Activated CD4-positive, alpha-beta T cell treated with anti-CD3 and anti-CD28 coated beads for 48 hours (primary cell): ENCODE measurements at regions not wholly inside any gene's neighbourhood (a gene's known extent, or its start where the extent isn't known, plus 50 kb on each side); places are given as distances from the start of the nearest gene placed in this dataset.
A peak's percentile ranks its signal among the peaks of the same experiment; 100 is the strongest.

Source experiments
- DNase-seq: peaks from one replicate; pipeline ENCODE4 v3.0.0-alpha.2; 2020

GRCh38 chr6:95364016-95364604 lies 213.2 kb upstream of the MANEA start:
- no peak for DNase-seq

GRCh38 chr6:95365454-95365853 lies 211.9 kb upstream of the MANEA start:
- no peak for DNase-seq

- no peak for DNase-seq
These were observed 210.9 kb upstream of the MANEA start for GRCh38 chr6:95366414-95366813.

GRCh38 chr6:95383878-95384277 lies 193.5 kb upstream of the MANEA start:
- DNase-seq: no peak

GRCh38 chr6:95384988-95385387 lies 192.3 kb upstream of the MANEA start:
- DNase-seq: no peak

GRCh38 chr6:95387845-95388244 lies 189.5 kb upstream of the MANEA start:
- DNase-seq: no peak

- no peak for DNase-seq
These were observed 172.6 kb upstream of the MANEA start for GRCh38 chr6:95404777-95405176.

GRCh38 chr6:95408111-95408510 lies 169.2 kb upstream of the MANEA start:
- DNase-seq: no peak

- no peak for DNase-seq
These were observed 167.2 kb upstream of the MANEA start for GRCh38 chr6:95410168-95410567.

GRCh38 chr6:95413789-95414188 lies 163.5 kb upstream of the MANEA start:
- no peak for DNase-seq

GRCh38 chr6:95417856-95418255 lies 159.5 kb upstream of the MANEA start:
- DNase-seq: no peak

- DNase-seq: no peak
These were observed 156.5 kb upstream of the MANEA start for GRCh38 chr6:95420792-95421191.

- no peak for DNase-seq
These were observed 154.0 kb upstream of the MANEA start for GRCh38 chr6:95423331-95423730.

GRCh38 chr6:95431637-95432228 lies 145.6 kb upstream of the MANEA start:
- peak; percentile 46 for DNase-seq

- DNase-seq: no peak
These were observed 137.6 kb upstream of the MANEA start for GRCh38 chr6:95439741-95440140.

- no peak for DNase-seq
These were observed 129.1 kb upstream of the MANEA start for GRCh38 chr6:95448208-95448607.

GRCh38 chr6:95469511-95469910 lies 107.8 kb upstream of the MANEA start:
- no peak for DNase-seq

- no peak for DNase-seq
These were observed 98.4 kb upstream of the MANEA start for GRCh38 chr6:95478941-95479340.

GRCh38 chr6:95487817-95488216 lies 89.5 kb upstream of the MANEA start:
- no peak for DNase-seq

GRCh38 chr6:95489185-95489863 lies 88.0 kb upstream of the MANEA start:
- DNase-seq: no peak

- DNase-seq: no peak
These were observed 80.4 kb upstream of the MANEA start for GRCh38 chr6:95496769-95497426.

- no peak for DNase-seq
These were observed 76.1 kb upstream of the MANEA start for GRCh38 chr6:95501032-95501904.

GRCh38 chr6:95503568-95503967 lies 73.8 kb upstream of the MANEA start:
- DNase-seq: no peak
